ENCODE measurements at regions not wholly inside any gene's neighbourhood (a gene's known extent, or its start where the extent isn't known, plus 50 kb on each side); places are given as distances from the start of the nearest gene placed in this dataset.

GRCh38 chr6:30829639-30830255, 54.6 kb upstream of the DDR1 start:
- TF ChIP-seq POLR2AphosphoS5 (IDR thresholded peaks at IDR 0.05; ENCODE audit: low read depth, low read length) (no peak), POLR2A (IDR thresholded peaks at IDR 0.05; ENCODE audit: low read depth, low read length) (no peak), PAX5 (IDR thresholded peaks at IDR 0.05; ENCODE audit: insufficient read depth, low read length, severe bottlenecking) (no peak), SPI1 (IDR thresholded peaks at IDR 0.05; ENCODE audit: low read depth, low read length) (no peak)
